GM21619 (cell line): ENCODE measurements at regions not wholly inside any gene's neighbourhood (a gene's known extent, or its start where the extent isn't known, plus 50 kb on each side); places are given as distances from the start of the nearest gene placed in this dataset.

ENCODE experiments used
- ATAC-seq: cut with Tn5 transposase; IDR thresholded peaks from one replicate; pipeline ENCODE4 v1.9.1; 2021; ENCODE audit not compliant: unreplicated experiment

DNA sequence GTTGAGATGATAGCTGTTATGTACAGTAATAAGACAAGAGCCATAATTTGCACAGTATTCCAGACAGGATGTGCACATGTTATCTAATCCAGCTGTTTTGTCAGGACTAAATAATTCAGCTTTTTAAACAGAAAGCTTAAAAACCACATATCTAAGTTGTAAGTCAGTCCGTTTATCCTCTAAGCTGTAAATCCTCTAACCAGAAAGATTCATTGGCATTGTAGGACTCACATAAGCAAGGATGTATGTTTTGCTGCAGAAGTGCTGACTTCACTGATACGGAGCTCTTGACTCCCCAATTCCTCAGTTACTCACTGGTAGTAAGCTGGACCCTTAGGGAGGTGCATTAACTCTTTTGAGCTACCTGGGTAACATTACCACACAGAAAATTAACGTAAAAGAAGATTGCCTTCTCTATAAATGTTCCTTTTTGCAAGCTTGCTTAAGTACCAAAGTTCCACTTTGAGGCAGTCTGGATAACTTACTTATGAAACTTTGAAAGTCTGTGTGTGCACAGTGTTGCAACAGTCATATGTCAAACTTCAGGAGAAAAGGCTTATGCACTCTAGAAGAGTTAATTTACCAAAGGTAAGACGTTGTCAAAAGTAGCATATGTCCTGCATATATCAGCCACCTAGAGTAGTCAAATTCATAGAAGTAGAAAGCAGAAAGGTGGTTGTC is 58.3 kb upstream of the MAGEB2 start:
- ATAC-seq: no peak

DNA sequence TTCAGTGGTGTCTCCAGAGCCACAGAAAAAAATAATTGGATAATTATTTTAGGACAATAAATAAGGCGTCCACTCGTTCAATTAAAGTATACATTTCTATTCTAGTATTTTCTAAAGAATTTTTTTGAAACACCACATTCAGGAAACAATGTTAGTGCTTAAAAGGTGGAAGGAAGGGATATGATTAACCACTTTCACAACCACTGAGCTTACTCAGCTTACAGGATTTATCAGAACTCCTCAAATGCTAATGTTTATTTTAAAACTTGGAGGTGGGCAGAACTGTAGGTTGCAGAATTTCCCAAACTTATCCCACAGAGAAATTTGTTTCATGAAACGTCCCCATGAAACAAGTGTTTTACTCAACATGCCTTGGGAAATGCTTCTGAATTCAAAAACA is 54.3 kb upstream of the MAGEB2 start:
- no peak for ATAC-seq
